ENCODE measurements at regions not wholly inside any gene's neighbourhood (a gene's known extent, or its start where the extent isn't known, plus 50 kb on each side); places are given as distances from the start of the nearest gene placed in this dataset.

- peaks cover 8% of the 10 kb centered on the region for H3K9me3 Mint-ChIP-seq (ENCODE audit: unreplicated experiment)
- TF ChIP-seq CTCF (IDR thresholded peaks at IDR 0.05; ENCODE audit: unreplicated experiment), result no peak
- no peaks in the 10 kb centered on the region for H3K36me3 Mint-ChIP-seq (ENCODE audit: insufficient read depth, unreplicated experiment)
- no TSS peak for BruUV-seq (replicated peaks)
- H3K27ac Mint-ChIP-seq (ENCODE audit: low read depth, unreplicated experiment), result no peak overlapping the region
- DNase-seq (ENCODE audit: unreplicated experiment), result no peak
- intact Hi-C loops (cut with micrococcal nuclease), result loop anchor here (1.0 to 10.0 kb wide), 4 partner anchors 323 to 668 kb away; no protein-coding TSS in a partner anchor
- POLR2A ChIA-PET, result no interaction called here
- CTCF ChIA-PET, result interaction anchor here (0.6 to 2.4 kb wide), 32 partner anchors 7 to 1169 kb away, joined by 3 to 35 read pairs (median 4); no protein-coding TSS in a partner anchor
- H3K27me3 Mint-ChIP-seq (ENCODE audit: insufficient read depth, unreplicated experiment), result no peaks in the 10 kb centered on the region
- H3K4me3 Mint-ChIP-seq (ENCODE audit: unreplicated experiment), result no peak overlapping the region
- no peaks in the 10 kb centered on the region for H3K4me1 Mint-ChIP-seq (ENCODE audit: insufficient read depth, unreplicated experiment)
Observed at GRCh38 chr18:27685091-27685490, 491.8 kb downstream of the CDH2 start.

- DNase-seq (ENCODE audit: unreplicated experiment), result no peak
- ChIA-PET CTCF (interaction anchor here (1.0 to 2.8 kb wide), 2 partner anchors 11 to 76 kb away, joined by 4 to 9 read pairs; no protein-coding TSS in a partner anchor), POLR2A (no interaction called here)
- no peak for TF ChIP-seq CTCF (IDR thresholded peaks at IDR 0.05; ENCODE audit: unreplicated experiment)
- intact Hi-C loops (cut with micrococcal nuclease), result no loop called here
- Mint-ChIP-seq H3K4me3 (ENCODE audit: unreplicated experiment) (no peak overlapping the region), H3K9me3 (ENCODE audit: unreplicated experiment) (no peaks in the 10 kb centered on the region), H3K36me3 (ENCODE audit: insufficient read depth, unreplicated experiment) (no peaks in the 10 kb centered on the region), H3K4me1 (ENCODE audit: insufficient read depth, unreplicated experiment) (no peaks in the 10 kb centered on the region), H3K27ac (ENCODE audit: low read depth, unreplicated experiment) (no peak overlapping the region), H3K27me3 (ENCODE audit: insufficient read depth, unreplicated experiment) (no peaks in the 10 kb centered on the region)
- no TSS peak for BruUV-seq (replicated peaks)
Observed at GRCh38 chr18:27674411-27674810, 489.3 kb upstream of the CHST9 start.

DNA sequence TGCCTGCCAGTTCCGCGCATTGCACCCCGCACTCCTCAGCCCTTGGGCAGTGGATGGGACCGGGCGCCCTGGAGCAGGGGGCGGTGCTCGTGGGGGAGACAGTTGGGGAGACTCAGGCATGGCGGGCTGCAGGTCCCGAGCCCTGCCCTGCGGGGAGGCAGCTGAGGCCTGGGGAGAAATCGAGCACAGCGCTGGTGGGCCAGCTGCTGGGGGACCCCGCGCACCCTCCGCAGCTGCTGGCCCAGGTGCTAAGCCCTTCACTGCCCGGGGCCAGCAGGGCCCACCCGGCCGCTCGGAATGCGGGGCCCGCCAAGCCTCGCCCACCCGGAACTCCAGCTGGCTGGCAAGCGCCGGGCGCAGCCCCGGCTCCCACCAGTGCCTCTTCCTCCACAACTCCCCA, 488.8 kb upstream of the CHST9 start:
- Mint-ChIP-seq H3K36me3 (ENCODE audit: insufficient read depth, unreplicated experiment) (no peaks in the 10 kb centered on the region), H3K9me3 (ENCODE audit: unreplicated experiment) (no peaks in the 10 kb centered on the region), H3K27ac (ENCODE audit: low read depth, unreplicated experiment) (no peak overlapping the region), H3K27me3 (ENCODE audit: insufficient read depth, unreplicated experiment) (no peaks in the 10 kb centered on the region), H3K4me1 (ENCODE audit: insufficient read depth, unreplicated experiment) (no peaks in the 10 kb centered on the region), H3K4me3 (ENCODE audit: unreplicated experiment) (no peak overlapping the region)
- intact Hi-C loops (cut with micrococcal nuclease), result no loop called here
- ChIA-PET POLR2A (no interaction called here), CTCF (interaction anchor here (0.9 to 2.8 kb wide), 4 partner anchors 11 to 76 kb away, joined by 3 to 9 read pairs (median 4); no protein-coding TSS in a partner anchor)
- no TSS peak for BruUV-seq (replicated peaks)
- no peak for TF ChIP-seq CTCF (IDR thresholded peaks at IDR 0.05; ENCODE audit: unreplicated experiment)
- no peak for DNase-seq (ENCODE audit: unreplicated experiment)

DNA sequence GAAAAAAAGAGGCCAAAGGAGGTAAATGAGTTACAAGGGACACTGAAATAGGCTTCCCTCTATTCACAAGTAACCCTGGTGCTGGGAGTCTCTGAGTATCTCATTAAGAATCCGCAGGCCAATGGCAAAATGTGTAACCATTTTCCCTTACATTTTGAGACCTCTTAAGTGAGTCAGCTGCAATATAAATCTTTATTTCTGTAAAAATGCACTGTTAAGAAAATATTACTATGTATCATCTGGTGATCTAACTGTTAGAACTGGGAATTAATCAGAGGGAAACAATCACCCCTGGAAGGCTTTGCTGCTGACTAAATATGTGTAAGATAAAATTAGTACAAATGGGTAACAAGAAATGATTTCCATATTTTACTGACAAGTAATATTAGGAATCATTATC, 483.1 kb upstream of the CHST9 start:
- H3K27me3 Mint-ChIP-seq (ENCODE audit: insufficient read depth, unreplicated experiment), result no peaks in the 10 kb centered on the region
- no peaks in the 10 kb centered on the region for H3K4me1 Mint-ChIP-seq (ENCODE audit: insufficient read depth, unreplicated experiment)
- H3K4me3 Mint-ChIP-seq (ENCODE audit: unreplicated experiment), result no peak overlapping the region
- ChIA-PET POLR2A (interaction anchor here (0.6 kb wide), 1 partner anchor 12 kb away, joined by 3 read pairs; no protein-coding TSS in a partner anchor), CTCF (interaction anchor here (1.5 kb wide), 1 partner anchor 17 kb away, joined by 5 read pairs; no protein-coding TSS in a partner anchor)
- no peak for DNase-seq (ENCODE audit: unreplicated experiment)
- no peaks in the 10 kb centered on the region for H3K36me3 Mint-ChIP-seq (ENCODE audit: insufficient read depth, unreplicated experiment)
- H3K27ac Mint-ChIP-seq (ENCODE audit: low read depth, unreplicated experiment), result no peak overlapping the region
- no peak for TF ChIP-seq CTCF (IDR thresholded peaks at IDR 0.05; ENCODE audit: unreplicated experiment)
- intact Hi-C loops (cut with micrococcal nuclease), result no loop called here
- H3K9me3 Mint-ChIP-seq (ENCODE audit: unreplicated experiment), result no peaks in the 10 kb centered on the region
- no TSS peak for BruUV-seq (replicated peaks)

Data from MCF 10A (cell line).